NCI-H2171 (cell line): ENCODE measurements at regions not wholly inside any gene's neighbourhood (a gene's known extent, or its start where the extent isn't known, plus 50 kb on each side); places are given as distances from the start of the nearest gene placed in this dataset.
"Not testable (repeated sequence)": the region's sequence is repeated elsewhere in the genome, so short reads cannot be mapped to it uniquely, and the experiment has no call there.

Source experiments
- DNase-seq: peaks from one replicate; lab custom pipeline; 2025; lab: John Stamatoyannopoulos, UW

- no peak for DNase-seq
Observed at GRCh38 chr10:33501161-33501560, 166.7 kb upstream of the NRP1 start.

DNA sequence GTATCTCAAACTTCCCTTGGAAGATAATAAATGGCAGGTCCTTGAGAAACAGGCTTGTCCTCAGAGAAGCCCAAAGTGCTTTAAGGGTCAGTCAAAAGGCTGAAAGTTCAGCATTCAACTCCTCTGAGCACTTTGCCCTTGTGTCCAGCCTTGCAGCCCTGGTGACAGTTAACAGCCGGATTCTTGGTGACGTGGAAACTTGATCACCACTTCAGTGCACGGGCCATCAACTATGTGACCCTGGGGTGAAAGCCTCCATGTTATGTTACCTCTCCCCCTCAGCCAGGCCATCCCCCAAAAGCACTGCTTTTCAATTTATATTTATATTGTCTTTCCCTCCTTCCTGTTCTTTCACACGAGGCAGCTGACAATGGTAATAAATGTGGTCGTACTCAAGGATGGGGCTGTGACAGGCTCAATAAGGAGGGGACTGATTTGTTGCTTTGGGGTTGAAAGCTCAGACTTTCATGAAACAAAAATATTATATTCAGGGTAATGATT, 164.0 kb upstream of the NRP1 start:
- DNase-seq, result no peak

DNA sequence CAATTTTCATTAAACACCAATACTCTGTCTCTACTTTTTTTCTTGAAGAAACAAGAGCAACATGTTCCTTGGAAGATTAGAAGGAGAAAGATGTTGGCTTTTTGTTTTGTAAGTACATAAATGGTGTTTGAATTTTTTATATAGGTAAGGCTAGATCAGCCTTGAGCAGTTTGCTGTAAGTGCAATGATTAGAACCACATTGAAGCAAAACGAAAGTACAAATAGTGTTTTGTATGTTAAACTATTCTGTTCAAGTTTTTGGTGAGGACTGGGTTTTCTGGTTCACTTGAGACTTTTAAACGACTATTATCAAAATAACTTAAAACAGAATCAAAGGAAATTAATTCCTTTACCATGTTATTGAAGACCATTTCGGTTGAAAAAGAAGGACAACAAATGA, 162.9 kb upstream of the NRP1 start:
- no peak for DNase-seq

- DNase-seq, result no peak
Observed at GRCh38 chr10:33496096-33496495, 161.6 kb upstream of the NRP1 start.

DNA sequence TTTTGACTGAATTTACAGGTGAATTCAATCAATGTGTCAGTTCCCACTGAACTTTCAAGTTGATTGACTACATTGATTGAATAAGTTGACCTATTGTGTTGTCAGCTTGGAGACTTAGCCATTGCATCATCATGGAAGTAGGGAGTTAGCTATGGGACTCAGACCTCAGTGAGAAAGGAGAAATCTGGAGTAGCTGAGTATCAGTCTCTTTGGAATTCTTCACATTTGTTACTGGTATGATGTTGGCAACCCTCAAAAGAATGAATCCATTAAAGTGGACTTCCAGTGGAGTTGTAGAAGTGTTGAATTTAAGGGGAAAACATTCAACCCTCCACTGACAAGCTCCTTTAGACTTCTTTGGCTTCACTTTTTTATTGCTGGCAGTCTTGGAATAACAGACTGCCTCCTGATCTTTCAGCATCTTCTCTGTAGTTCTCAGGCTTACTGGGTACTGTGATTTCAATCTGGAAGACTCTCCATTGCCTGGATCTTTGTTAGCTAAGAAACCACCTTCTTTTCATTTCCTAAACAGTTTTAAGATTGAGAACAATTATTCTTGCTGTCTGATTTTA, 160.3 kb upstream of the NRP1 start:
- DNase-seq, result no peak

- DNase-seq, result no peak
Observed at GRCh38 chr10:33493978-33494377, 159.5 kb upstream of the NRP1 start.

GRCh38 chr10:33493497-33493896, 159.0 kb upstream of the NRP1 start:
- DNase-seq, result no peak

DNA sequence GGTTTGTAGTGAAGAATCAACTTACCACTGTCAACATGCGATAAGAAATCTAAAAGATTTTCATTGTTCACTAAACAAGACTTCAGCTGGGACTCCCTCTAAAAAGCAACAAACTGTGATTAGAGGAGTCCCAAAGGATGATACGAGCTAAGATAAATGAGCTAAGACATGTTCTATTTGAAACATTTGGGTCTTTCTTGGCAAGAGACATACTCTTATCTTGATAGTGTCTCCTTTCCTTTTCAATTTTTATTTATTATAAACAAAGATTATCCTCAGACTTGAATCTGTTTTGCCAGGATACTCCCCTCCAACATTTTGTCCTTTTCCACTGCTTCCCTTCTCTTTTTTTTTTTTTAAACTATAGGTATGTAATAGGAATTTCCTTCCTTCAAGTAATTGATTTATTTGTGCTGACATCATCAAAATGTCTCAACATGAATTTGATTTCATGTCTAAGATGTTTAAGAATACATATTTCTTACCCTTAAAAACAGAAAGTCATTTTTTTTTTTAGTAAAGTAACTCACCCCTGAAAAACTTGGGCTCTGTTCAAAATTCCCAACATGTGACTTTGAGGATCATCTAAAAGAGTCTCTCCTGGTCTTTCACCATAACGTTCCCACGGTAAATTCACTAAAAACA, 158.4 kb upstream of the NRP1 start:
- no peak for DNase-seq

- DNase-seq, result no peak
Observed at GRCh38 chr10:33489501-33490176, 155.2 kb upstream of the NRP1 start.

- no peak for DNase-seq
Observed at GRCh38 chr10:33487014-33487776, 152.7 kb upstream of the NRP1 start.

- DNase-seq, result no peak
Observed at GRCh38 chr10:33485276-33485675, 150.8 kb upstream of the NRP1 start.

DNA sequence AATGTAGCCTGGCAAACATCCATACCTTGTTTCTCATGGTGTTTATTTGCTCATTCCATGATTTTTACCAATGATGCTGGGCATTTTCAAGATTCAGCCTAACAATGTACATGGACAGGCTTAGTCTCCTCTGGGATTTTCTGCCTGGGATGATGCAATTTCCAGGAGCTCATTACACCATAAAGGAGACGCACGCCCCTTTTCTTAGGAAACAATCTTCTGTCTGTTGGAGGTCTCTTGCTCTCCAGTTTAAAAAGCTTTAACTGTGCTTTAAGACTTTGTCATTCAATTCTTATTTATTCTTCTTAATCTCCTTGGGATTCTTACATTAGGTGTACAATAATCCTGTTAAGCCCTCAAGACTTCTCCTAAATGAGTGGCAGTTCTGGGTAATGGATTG, 150.3 kb upstream of the NRP1 start:
- no peak for DNase-seq

DNA sequence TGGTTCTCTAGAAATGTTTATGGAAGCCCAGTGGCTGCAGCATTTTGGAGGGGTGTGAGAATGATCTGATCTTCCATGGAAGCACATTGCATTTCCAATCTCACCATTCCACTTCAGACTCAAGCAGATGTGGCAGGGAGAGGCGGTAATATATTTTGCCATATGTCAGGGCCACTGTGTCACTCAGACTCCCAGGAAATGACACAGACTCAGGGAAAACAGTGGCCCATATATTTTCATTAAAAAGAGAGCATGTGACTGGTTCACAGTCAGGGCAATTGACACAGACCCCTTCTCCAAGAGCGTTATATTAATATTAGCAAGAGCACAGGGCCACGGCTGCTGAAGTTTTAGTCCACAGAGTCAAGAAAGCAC, 149.3 kb upstream of the NRP1 start:
- DNase-seq, result no peak

- DNase-seq, result peak; percentile 22
Observed at GRCh38 chr10:33483124-33483815, 148.8 kb upstream of the NRP1 start.

GRCh38 chr10:33482486-33482885, 148.0 kb upstream of the NRP1 start:
- DNase-seq, result no peak

DNA sequence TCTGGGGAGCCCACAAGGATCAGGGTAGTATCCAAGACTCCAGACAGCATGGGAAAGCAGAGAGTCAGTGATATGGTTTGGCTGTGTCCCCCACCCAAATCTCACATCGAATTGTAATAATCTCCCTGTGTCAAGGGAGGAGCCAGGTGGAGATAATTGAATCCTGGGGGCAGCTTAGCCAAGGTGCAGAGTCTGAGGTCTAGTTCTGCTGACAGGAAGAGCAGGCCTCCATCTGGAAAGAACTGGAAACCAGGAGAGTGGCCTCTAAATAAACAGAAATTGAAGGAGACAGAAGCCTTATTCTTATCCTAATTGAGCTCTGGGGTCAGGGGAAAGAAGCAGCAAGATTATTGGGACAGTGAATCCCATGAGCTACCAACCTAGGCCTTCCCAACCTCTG, 146.7 kb upstream of the NRP1 start:
- no peak for DNase-seq

DNA sequence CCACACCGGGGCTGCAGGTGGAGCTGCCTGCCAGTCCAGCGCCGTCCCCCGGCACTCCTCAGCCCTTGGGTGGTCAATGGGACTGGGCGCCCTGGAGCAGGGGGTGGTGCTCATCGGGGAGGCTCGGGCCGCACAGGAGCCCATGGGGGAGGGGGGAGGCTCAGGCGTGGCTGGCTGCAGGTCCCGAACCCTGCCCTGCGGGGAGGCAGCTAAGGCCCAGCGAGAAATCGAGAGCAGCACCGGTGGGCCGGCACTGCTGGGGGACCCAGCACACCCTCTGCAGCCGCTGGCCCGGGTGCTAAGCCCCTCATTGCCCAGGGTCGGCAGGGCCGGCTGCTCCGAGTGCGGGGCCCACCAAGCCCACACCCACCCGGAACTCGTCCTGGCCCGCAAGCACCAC, 145.9 kb upstream of the NRP1 start:
- not testable (repeated sequence) for DNase-seq

DNA sequence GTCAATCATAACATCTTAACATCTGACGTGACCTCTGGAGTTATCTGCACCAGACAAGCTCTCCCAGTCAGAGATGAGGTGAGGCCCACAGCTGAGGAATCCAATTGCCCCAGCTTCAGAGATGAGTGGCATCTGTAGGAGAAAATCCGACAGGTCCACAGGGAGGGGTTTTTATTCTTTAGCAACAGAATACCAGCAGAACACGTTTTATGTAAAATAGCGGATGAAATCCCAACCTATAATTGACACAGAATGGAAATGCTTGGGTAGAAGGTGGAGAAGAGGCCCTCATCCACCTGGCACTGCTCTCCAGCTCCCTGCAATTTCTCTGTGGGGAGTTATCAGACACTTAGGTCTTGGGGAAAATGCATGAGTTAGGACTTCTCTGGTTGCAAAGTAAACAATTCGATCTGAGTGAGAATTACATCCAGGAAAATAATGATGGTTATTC, 144.2 kb upstream of the NRP1 start:
- DNase-seq, result no peak

GRCh38 chr10:33478089-33478674, 143.7 kb upstream of the NRP1 start:
- DNase-seq, result no peak

GRCh38 chr10:33477291-33478088, 143.0 kb upstream of the NRP1 start:
- DNase-seq, result no peak

GRCh38 chr10:33476757-33477273, 142.3 kb upstream of the NRP1 start:
- DNase-seq, result no peak
